ENCODE measurements at regions not wholly inside any gene's neighbourhood (a gene's known extent, or its start where the extent isn't known, plus 50 kb on each side); places are given as distances from the start of the nearest gene placed in this dataset.

DNA sequence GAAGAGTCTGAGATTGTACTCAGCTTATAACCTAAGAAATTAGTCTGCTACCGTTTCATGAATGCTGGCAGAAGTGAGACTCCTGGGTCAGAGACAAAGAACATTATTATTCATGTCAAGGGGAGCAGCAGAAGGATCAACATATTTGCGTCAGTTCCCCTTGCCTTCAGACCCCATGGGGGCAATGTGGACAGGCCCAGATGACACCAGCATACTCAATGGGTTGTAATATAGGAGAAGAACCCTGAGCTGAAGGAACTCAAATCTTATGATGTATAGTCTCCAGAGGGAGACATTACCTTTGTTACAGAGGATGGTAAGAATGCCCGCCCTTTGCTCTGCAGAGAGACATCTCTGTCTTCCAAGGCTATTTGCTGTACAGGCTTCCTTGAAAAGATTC lies 384.4 kb downstream of the EPM2A start:
- no peak for TF ChIP-seq POLR2A (IDR thresholded peaks at IDR 0.05)
- TF ChIP-seq, protein P1, sequence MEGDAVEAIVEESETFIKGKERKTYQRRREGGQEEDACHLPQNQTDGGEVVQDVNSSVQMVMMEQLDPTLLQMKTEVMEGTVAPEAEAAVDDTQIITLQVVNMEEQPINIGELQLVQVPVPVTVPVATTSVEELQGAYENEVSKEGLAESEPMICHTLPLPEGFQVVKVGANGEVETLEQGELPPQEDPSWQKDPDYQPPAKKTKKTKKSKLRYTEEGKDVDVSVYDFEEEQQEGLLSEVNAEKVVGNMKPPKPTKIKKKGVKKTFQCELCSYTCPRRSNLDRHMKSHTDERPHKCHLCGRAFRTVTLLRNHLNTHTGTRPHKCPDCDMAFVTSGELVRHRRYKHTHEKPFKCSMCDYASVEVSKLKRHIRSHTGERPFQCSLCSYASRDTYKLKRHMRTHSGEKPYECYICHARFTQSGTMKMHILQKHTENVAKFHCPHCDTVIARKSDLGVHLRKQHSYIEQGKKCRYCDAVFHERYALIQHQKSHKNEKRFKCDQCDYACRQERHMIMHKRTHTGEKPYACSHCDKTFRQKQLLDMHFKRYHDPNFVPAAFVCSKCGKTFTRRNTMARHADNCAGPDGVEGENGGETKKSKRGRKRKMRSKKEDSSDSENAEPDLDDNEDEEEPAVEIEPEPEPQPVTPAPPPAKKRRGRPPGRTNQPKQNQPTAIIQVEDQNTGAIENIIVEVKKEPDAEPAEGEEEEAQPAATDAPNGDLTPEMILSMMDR (IDR thresholded peaks at IDR 0.05): no peak
- 78 to 88% methylated on average over 3 of the region's 3 CpGs for WGBS, 2 donors
- H3K9me3 ChIP-seq: no peaks in the 10 kb centered on the region
- H3K4me3 ChIP-seq: no peak overlapping the region
- H3K4me1 ChIP-seq: no peaks in the 10 kb centered on the region
- H3K27ac ChIP-seq: no peak overlapping the region
- no peak for DNase-seq
- no peaks in the 10 kb centered on the region for H3K36me3 ChIP-seq (ENCODE audit: low read depth, missing control alignments)
- intact Hi-C loops (cut with DNase I; ENCODE audit: low total_unique reads): no loop called here
- no peaks in the 10 kb centered on the region for H3K27me3 ChIP-seq

DNA sequence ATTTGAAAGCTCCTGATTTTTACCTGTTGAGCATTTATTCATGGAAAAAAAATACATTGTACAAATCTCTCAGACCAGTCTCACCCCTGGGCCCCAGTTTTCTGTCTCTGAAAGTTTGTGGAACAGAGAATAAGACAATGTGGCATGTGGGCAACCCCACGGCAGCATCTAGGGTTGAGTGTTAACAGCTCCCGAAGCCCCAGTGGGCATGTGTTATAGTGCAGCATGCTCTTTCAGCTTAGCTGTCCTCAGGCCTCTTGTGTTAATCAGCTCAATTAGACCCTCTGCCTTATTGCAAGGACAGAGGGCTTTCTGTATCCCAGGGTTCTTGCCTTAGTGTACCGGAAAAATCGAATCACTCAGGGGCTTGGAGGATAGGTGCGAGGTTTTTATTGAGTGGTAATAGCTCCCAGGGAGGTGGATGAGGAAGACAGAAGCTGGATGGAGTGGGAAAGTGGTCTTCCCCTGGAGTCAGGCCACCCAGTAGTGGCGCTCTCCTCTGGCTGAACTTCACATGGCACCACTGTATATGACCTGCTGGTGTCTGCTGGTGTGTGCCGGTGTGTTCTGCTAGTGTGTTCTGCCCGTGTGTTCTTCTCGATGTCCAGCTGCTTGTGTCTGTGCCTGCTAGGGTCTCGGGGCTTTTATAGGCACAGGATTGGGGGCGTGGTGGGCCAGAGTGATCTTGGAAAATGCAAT lies 382.8 kb downstream of the EPM2A start:
- DNase-seq: no peak
- WGBS, 2 donors: 84 to 86% methylated on average over 10 to 11 of the region's 11 CpGs

DNA sequence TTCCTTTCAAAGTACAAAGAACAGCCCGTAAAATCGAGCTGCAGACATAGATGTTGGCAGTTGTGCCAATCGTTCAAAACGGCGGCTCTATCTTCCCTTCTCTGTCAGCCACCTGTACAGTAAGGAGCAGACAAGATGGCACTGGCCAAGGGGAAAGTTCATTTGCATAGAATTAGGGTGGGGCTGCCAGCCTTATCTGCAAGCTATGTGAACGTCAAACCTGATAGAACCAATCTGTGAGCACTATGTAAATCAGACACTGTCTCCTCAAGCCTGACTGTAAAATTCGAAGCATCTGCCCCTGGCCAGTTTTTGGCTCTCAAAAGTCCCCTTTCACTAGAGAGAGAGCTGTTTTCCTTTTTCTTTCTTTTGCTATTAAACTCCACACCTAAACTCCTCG lies 374.5 kb downstream of the EPM2A start:
- Histone ChIP-seq H3K27ac (no peak overlapping the region), H3K27me3 (no peaks in the 10 kb centered on the region), H3K9me3 (no peaks in the 10 kb centered on the region), H3K4me1 (no peaks in the 10 kb centered on the region), H3K4me3 (no peak overlapping the region), H3K36me3 (ENCODE audit: low read depth, missing control alignments) (no peaks in the 10 kb centered on the region)
- TF ChIP-seq POLR2A (IDR thresholded peaks at IDR 0.05): no peak
- TF ChIP-seq, protein P1 (IDR thresholded peaks at IDR 0.05): no peak
- 52 to 68% methylated on average over 8 of the region's 8 CpGs for WGBS, 2 donors
- DNase-seq: no peak
- intact Hi-C loops (cut with DNase I; ENCODE audit: low total_unique reads): no loop called here

More for the DNA sequence above, 382.8 kb downstream of the EPM2A start:
- Histone ChIP-seq H3K9me3 (no peaks in the 10 kb centered on the region), H3K4me3 (no peak overlapping the region), H3K36me3 (ENCODE audit: low read depth, missing control alignments) (no peaks in the 10 kb centered on the region), H3K27me3 (no peaks in the 10 kb centered on the region), H3K4me1 (no peaks in the 10 kb centered on the region), H3K27ac (no peak overlapping the region)
- intact Hi-C loops (cut with DNase I; ENCODE audit: low total_unique reads): no loop called here
- no peak for TF ChIP-seq POLR2A (IDR thresholded peaks at IDR 0.05)
- TF ChIP-seq, protein P1 (IDR thresholded peaks at IDR 0.05): no peak

DNA sequence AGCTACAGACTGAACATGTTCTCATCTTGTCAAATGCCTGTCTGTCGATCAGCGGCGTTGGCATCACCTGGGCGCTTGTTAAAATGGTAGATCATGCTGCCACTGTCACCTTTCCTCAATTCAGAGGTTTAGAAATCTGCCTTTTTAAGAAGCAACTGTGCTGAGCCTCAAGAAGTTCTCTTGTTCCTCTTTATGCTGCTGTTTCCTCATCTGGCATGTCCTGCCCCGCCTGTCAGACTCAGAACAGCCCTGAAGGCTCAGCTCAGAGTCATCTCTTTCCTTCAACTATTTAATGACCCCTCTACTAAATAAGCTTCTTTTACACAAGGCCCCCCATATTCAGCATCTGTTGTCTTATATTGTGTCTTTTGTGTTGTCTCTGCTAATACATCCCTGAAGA lies 368.2 kb downstream of the EPM2A start:
- Histone ChIP-seq H3K36me3 (ENCODE audit: low read depth, missing control alignments) (no peaks in the 10 kb centered on the region), H3K4me1 (no peaks in the 10 kb centered on the region), H3K4me3 (no peak overlapping the region), H3K27ac (no peak overlapping the region), H3K27me3 (no peaks in the 10 kb centered on the region), H3K9me3 (no peaks in the 10 kb centered on the region)
- intact Hi-C loops (cut with DNase I; ENCODE audit: low total_unique reads): no loop called here
- no peak for TF ChIP-seq POLR2A (IDR thresholded peaks at IDR 0.05)
- TF ChIP-seq, protein P1 (IDR thresholded peaks at IDR 0.05): no peak
- 92 to 93% methylated on average over 5 of the region's 5 CpGs for WGBS, 2 donors
- DNase-seq: no peak

DNA sequence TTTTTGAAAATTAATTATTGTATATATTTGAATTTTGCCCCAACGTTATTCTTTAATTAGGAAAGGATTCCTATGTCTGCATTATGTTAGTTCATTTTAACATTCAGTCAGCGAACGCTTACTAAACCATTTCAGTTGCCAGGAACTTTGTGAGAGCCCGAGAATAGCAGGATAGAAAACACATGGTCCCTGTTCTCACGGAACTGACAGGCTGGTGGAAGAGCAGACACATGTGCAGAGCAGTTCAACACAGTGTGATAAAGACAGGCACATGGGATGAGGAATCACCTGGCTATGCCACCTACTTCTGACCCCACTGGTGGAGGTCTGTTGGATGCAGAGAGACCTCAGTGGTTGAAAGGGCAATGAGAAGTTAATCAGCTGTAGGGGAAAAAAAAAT lies 367.2 kb downstream of the EPM2A start:
- Histone ChIP-seq H3K4me1 (no peaks in the 10 kb centered on the region), H3K36me3 (ENCODE audit: low read depth, missing control alignments) (no peaks in the 10 kb centered on the region), H3K9me3 (no peaks in the 10 kb centered on the region), H3K27me3 (no peaks in the 10 kb centered on the region), H3K4me3 (no peak overlapping the region), H3K27ac (no peak overlapping the region)
- TF ChIP-seq, protein P1 (IDR thresholded peaks at IDR 0.05): no peak
- TF ChIP-seq POLR2A (IDR thresholded peaks at IDR 0.05): no peak
- no peak for DNase-seq
- WGBS, 2 donors: 69 to 73% methylated on average over 5 of the region's 5 CpGs
- intact Hi-C loops (cut with DNase I; ENCODE audit: low total_unique reads): no loop called here
